ENCODE measurements at regions not wholly inside any gene's neighbourhood (a gene's known extent, or its start where the extent isn't known, plus 50 kb on each side); places are given as distances from the start of the nearest gene placed in this dataset.

DNA sequence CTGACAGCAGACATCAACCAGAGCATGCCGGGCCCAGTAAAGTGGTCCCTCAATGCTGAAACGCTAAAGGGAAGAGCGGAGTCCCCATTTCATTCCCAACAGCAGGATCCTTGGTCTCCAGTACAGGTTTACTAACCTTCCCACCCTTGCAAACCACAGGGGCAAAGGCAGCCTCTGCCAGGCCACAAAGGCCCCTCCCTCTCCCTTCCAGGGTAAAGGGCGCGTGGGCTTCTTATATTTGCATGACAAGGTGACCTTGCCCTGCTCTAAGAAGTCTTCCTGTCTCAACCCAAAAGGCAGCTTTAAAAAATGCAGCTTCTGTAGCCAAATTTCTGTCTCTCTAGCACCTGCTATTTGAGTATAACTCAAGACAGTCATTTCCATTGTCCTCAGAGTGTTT, 131.5 kb upstream of the PTCH1 start:
- Histone ChIP-seq H3K4me1 (ENCODE audit: control insufficient read depth, insufficient read depth, low read length) (no peaks in the 10 kb centered on the region), H3K4me3 (ENCODE audit: low read depth, low read length) (no peak overlapping the region), H3K27ac (ENCODE audit: extremely low read depth, low read depth, low read length) (no peak overlapping the region), H3K36me3 (ENCODE audit: control insufficient read depth in 2 of 2, insufficient read depth in 1 of 2, low read length in 2 of 2) (no peaks in the 10 kb centered on the region), H3K9me3 (ENCODE audit: control insufficient read depth, insufficient read depth, low read depth, low read length) (no peaks in the 10 kb centered on the region)
- POLR2A ChIA-PET: no interaction called here
- CTCF ChIA-PET: no interaction called here
- no peak for TF ChIP-seq ZNF404 (tag by site-specific recombination; IDR thresholded peaks at IDR 0.05)
- no peak for TF ChIP-seq ZNF132 (tag by site-specific recombination; IDR thresholded peaks at IDR 0.05; ENCODE audit: borderline replicate concordance)
- no peak for TF ChIP-seq ZFHX2 (tag by site-specific recombination; conservative IDR thresholded peaks at IDR 0.05)
- TF ChIP-seq ZNF791 (tag by site-specific recombination; IDR thresholded peaks at IDR 0.05): no peak
- no peak for TF ChIP-seq ZNF670 (tag by site-specific recombination; IDR thresholded peaks at IDR 0.05; ENCODE audit: low read depth)
- no peak for TF ChIP-seq ZNF366 (tag by site-specific recombination; conservative IDR thresholded peaks at IDR 0.05)
- TF ChIP-seq, protein P1, sequence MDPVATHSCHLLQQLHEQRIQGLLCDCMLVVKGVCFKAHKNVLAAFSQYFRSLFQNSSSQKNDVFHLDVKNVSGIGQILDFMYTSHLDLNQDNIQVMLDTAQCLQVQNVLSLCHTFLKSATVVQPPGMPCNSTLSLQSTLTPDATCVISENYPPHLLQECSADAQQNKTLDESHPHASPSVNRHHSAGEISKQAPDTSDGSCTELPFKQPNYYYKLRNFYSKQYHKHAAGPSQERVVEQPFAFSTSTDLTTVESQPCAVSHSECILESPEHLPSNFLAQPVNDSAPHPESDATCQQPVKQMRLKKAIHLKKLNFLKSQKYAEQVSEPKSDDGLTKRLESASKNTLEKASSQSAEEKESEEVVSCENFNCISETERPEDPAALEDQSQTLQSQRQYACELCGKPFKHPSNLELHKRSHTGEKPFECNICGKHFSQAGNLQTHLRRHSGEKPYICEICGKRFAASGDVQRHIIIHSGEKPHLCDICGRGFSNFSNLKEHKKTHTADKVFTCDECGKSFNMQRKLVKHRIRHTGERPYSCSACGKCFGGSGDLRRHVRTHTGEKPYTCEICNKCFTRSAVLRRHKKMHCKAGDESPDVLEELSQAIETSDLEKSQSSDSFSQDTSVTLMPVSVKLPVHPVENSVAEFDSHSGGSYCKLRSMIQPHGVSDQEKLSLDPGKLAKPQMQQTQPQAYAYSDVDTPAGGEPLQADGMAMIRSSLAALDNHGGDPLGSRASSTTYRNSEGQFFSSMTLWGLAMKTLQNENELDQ (tag by site-specific recombination; IDR thresholded peaks at IDR 0.05; ENCODE audit: low read depth): no peak
- TF ChIP-seq SCRT1 (tag by site-specific recombination; IDR thresholded peaks at IDR 0.05; ENCODE audit: borderline replicate concordance): no peak
- TF ChIP-seq YY1 (tag by site-specific recombination; IDR thresholded peaks at IDR 0.05): no peak
- no peak for TF ChIP-seq ZBTB7A (tag by site-specific recombination; IDR thresholded peaks at IDR 0.05; ENCODE audit: low read depth)
- TF ChIP-seq ZNF560 (tag by site-specific recombination; IDR thresholded peaks at IDR 0.05; ENCODE audit: borderline replicate concordance): no peak
- TF ChIP-seq, protein P2, sequence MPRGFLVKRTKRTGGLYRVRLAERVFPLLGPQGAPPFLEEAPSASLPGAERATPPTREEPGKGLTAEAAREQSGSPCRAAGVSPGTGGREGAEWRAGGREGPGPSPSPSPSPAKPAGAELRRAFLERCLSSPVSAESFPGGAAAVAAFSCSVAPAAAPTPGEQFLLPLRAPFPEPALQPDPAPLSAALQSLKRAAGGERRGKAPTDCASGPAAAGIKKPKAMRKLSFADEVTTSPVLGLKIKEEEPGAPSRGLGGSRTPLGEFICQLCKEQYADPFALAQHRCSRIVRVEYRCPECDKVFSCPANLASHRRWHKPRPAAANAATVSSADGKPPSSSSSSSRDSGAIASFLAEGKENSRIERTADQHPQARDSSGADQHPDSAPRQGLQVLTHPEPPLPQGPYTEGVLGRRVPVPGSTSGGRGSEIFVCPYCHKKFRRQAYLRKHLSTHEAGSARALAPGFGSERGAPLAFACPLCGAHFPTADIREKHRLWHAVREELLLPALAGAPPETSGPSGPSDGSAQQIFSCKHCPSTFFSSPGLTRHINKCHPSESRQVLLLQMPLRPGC (tag by site-specific recombination; IDR thresholded peaks at IDR 0.05): no peak
- no peak for TF ChIP-seq ZNF555 (tag by site-specific recombination; conservative IDR thresholded peaks at IDR 0.05)
- no peak for TF ChIP-seq MEIS1 (CRISPR knock-in tag; IDR thresholded peaks at IDR 0.05; ENCODE audit: borderline replicate concordance)
- TF ChIP-seq ZNF37A (tag by site-specific recombination; IDR thresholded peaks at IDR 0.05): no peak

DNA sequence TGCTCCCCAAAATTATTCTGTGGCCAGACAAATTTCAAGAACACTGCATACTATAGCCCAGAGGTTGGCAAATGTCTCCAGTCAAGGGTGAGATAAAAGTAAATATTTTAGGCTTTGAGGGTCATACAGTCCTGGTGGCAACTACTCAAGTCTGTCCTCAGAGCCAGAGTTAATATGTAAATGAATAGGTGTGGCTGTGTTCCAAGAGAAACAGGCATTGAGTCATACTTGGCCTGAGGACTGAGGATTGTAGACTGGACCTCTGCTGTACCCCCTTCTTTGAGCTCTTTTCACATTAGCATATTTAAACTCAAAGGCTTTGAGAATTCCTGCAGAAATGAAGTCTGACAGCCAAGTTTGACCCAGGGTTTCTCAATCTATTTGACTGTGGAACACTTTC, 129.2 kb upstream of the PTCH1 start:
- H3K9me3 ChIP-seq (ENCODE audit: control insufficient read depth, insufficient read depth, low read depth, low read length): no peaks in the 10 kb centered on the region
- TF ChIP-seq, protein P3, sequence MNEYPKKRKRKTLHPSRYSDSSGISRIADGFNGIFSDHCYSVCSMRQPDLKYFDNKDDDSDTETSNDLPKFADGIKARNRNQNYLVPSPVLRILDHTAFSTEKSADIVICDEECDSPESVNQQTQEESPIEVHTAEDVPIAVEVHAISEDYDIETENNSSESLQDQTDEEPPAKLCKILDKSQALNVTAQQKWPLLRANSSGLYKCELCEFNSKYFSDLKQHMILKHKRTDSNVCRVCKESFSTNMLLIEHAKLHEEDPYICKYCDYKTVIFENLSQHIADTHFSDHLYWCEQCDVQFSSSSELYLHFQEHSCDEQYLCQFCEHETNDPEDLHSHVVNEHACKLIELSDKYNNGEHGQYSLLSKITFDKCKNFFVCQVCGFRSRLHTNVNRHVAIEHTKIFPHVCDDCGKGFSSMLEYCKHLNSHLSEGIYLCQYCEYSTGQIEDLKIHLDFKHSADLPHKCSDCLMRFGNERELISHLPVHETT (tag by site-specific recombination; IDR thresholded peaks at IDR 0.05): no peak
- TF ChIP-seq ZNF266 (tag by site-specific recombination; IDR thresholded peaks at IDR 0.05; ENCODE audit: low read depth) (no peak), ZNF600 (tag by site-specific recombination; IDR thresholded peaks at IDR 0.05) (no peak), ZNF514 (tag by site-specific recombination; IDR thresholded peaks at IDR 0.05) (no peak), ZBTB20 (tag by site-specific recombination; IDR thresholded peaks at IDR 0.05) (no peak), ZNF843 (tag by site-specific recombination; IDR thresholded peaks at IDR 0.05) (no peak), YY1 (tag by site-specific recombination; IDR thresholded peaks at IDR 0.05) (no peak), TRIM28 (IDR thresholded peaks at IDR 0.05; ENCODE audit: borderline replicate concordance, low read length) (no peak), ZNF670 (tag by site-specific recombination; IDR thresholded peaks at IDR 0.05; ENCODE audit: low read depth) (no peak), ZNF221 (tag by site-specific recombination; IDR thresholded peaks at IDR 0.05; ENCODE audit: borderline replicate concordance) (no peak)
- TF ChIP-seq, protein P4, sequence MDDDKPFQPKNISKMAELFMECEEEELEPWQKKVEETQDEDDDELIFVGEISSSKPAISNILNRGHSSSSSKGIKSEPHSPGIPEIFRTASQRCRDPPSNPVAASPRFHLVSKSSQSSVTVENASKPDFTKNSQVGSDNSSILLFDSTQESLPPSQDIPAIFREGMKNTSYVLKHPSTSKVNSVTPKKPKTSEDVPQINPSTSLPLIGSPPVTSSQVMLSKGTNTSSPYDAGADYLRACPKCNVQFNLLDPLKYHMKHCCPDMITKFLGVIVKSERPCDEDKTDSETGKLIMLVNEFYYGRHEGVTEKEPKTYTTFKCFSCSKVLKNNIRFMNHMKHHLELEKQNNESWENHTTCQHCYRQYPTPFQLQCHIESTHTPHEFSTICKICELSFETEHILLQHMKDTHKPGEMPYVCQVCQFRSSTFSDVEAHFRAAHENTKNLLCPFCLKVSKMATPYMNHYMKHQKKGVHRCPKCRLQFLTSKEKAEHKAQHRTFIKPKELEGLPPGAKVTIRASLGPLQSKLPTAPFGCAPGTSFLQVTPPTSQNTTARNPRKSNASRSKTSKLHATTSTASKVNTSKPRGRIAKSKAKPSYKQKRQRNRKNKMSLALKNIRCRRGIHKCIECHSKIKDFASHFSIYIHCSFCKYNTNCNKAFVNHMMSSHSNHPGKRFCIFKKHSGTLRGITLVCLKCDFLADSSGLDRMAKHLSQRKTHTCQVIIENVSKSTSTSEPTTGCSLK (tag by site-specific recombination; IDR thresholded peaks at IDR 0.05): no peak
- TF ChIP-seq, protein P5, sequence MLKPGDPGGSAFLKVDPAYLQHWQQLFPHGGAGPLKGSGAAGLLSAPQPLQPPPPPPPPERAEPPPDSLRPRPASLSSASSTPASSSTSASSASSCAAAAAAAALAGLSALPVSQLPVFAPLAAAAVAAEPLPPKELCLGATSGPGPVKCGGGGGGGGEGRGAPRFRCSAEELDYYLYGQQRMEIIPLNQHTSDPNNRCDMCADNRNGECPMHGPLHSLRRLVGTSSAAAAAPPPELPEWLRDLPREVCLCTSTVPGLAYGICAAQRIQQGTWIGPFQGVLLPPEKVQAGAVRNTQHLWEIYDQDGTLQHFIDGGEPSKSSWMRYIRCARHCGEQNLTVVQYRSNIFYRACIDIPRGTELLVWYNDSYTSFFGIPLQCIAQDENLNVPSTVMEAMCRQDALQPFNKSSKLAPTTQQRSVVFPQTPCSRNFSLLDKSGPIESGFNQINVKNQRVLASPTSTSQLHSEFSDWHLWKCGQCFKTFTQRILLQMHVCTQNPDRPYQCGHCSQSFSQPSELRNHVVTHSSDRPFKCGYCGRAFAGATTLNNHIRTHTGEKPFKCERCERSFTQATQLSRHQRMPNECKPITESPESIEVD (tag by site-specific recombination; IDR thresholded peaks at IDR 0.05): no peak
- TF ChIP-seq, protein P6, sequence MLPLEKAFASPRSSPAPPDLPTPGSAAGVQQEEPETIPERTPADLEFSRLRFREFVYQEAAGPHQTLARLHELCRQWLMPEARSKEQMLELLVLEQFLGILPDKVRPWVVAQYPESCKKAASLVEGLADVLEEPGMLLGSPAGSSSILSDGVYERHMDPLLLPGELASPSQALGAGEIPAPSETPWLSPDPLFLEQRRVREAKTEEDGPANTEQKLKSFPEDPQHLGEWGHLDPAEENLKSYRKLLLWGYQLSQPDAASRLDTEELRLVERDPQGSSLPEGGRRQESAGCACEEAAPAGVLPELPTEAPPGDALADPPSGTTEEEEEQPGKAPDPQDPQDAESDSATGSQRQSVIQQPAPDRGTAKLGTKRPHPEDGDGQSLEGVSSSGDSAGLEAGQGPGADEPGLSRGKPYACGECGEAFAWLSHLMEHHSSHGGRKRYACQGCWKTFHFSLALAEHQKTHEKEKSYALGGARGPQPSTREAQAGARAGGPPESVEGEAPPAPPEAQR (tag by site-specific recombination; IDR thresholded peaks at IDR 0.05): no peak
- POLR2A ChIA-PET: no interaction called here
- H3K4me1 ChIP-seq (ENCODE audit: control insufficient read depth, insufficient read depth, low read length): no peaks in the 10 kb centered on the region
- H3K36me3 ChIP-seq (ENCODE audit: control insufficient read depth in 2 of 2, insufficient read depth in 1 of 2, low read length in 2 of 2): no peaks in the 10 kb centered on the region
- H3K27ac ChIP-seq (ENCODE audit: extremely low read depth, low read depth, low read length): no peak overlapping the region
- CTCF ChIA-PET: interaction anchor here (0.6 kb wide), 1 partner anchor 532 kb away, joined by 3 read pairs; no protein-coding TSS in a partner anchor
- no peak overlapping the region for H3K4me3 ChIP-seq (ENCODE audit: low read depth, low read length)
